PFSK-1 (cell line): ENCODE measurements at regions not wholly inside any gene's neighbourhood (a gene's known extent, or its start where the extent isn't known, plus 50 kb on each side); places are given as distances from the start of the nearest gene placed in this dataset.

Experiments used
- FOXP2 ChIP-seq: optimal IDR thresholded peaks from 2 replicates; pipeline ENCODE3; 2011; ENCODE audit warnings: borderline replicate concordance, control low read depth, inconsistent platforms; ENCODE audit not compliant: insufficient read depth; ENCODE audit errors: extremely low read length, extremely low read depth
- POLR2AphosphoS5 ChIP-seq: IDR thresholded peaks from 2 replicates; pipeline ENCODE4 v1.6.1; 2012; ENCODE audit warnings: low read depth, mild to moderate bottlenecking, control low read depth, low read length, moderate library complexity
- REST ChIP-seq, 2 experiments: IDR thresholded peaks; 2 replicates each; pipeline versions ENCODE4 v1.6.1 to v1.8.0; 2011 to 2012; ENCODE audit warnings: low read depth in 2 of 2, low read length in 2 of 2, control low read depth in 1 of 2, inconsistent platforms in 1 of 2, mild to moderate bottlenecking in 1 of 2, moderate library complexity in 1 of 2; ENCODE audit not compliant: insufficient read depth in 1 of 2
- SIN3A ChIP-seq: IDR thresholded peaks from 2 replicates; pipeline ENCODE4 v1.6.1; 2012; ENCODE audit warnings: mild to moderate bottlenecking, low read length, moderate library complexity, borderline replicate concordance; ENCODE audit not compliant: insufficient read depth
- TAF1 ChIP-seq: IDR thresholded peaks from 2 replicates; pipeline ENCODE4 v1.6.1; 2012; ENCODE audit warnings: low read length, control low read depth, borderline replicate concordance; ENCODE audit not compliant: insufficient read depth

DNA sequence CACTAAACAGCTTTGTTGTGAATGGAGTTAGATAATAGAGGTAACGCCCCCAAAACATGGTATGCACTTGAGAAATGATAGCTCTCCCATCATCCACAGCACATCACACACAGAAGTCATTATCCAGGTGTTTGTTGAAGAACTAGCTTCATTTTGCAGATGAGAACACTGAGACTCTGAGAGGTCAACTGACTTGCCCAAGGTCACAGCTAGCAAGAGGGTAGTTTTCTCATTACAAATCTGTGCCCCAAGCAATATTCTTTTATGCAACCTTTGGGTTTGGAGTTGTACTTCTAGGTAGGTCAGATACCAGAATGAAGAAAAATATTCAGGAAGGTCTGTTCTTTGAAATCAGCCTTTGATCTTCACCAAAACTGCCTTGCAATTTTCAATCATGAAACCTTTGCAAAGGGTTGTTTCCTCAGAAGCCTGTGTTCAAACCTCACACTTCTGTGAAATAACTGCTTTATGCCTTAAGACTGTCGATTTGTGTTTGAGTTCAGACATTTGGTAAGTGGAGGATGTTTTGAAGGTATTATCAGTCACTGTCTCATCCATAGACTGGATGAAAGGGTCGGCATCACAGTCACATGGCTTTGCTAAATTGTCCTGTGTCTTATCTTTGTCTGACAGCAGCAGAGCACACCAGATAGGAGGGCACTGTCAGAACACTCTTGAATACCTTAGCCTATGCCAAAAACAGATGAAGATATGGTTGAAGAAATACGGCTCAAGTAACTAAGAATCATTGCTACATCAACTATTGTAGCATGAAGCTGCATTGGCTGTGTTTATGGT lies 233.2 kb upstream of the BTG1 start:
- TF ChIP-seq SIN3A: no peak
- no peak for TF ChIP-seq FOXP2
- no peak for TF ChIP-seq TAF1
- no peak for TF ChIP-seq POLR2AphosphoS5

DNA sequence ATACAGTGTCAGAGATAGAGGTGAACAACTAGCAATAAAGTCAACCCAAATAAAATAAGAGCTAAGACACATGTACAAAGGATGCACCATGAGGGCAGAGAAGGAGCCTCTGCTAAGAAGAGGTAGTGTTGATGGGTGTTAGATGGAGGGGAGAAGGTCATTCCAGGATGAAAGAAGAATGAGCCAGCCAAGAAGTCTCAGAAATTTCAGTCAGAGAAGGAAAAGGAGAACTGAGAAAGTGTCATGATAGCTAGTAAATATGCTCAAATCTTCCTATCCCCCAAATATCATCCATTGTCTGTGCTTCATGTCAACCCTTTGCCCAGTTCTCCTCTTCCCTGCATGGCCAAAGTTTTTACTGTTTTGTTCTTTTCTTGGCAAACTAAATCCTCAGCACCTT lies 225.2 kb upstream of the BTG1 start:
- TF ChIP-seq REST (IDR thresholded peaks at IDR 0.05; ENCODE audit: insufficient read depth in 1 of 2, low read depth in 2 of 2, low read length in 2 of 2) (no peak), SIN3A (no peak), TAF1 (no peak), POLR2AphosphoS5 (no peak), FOXP2 (no peak)

- TF ChIP-seq REST (IDR thresholded peaks at IDR 0.05; ENCODE audit: insufficient read depth in 1 of 2, low read depth in 2 of 2, low read length in 2 of 2) (no peak), SIN3A (no peak), FOXP2 (no peak), POLR2AphosphoS5 (no peak), TAF1 (no peak)
These were observed 224.0 kb upstream of the BTG1 start for GRCh38 chr12:92369636-92370035.

DNA sequence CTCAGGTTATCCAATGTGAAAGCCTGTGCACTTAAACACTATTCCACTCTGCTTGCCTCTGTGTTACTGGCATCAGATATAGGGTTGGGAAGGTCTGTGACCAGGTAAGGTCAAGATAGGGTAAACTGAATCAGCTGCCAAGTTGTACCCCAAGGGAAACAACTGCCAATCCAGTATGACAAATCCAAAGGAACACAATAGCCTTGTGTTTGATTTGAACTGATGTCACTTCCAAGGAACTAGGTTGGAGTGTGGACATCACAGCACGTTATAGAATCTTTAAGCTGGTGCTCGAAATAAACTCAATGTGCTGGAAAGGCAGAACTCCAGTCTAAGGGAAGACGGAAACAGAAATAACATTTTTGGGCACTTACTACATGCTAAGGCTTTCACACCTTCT lies 223.4 kb upstream of the BTG1 start:
- no peak for TF ChIP-seq REST (IDR thresholded peaks at IDR 0.05; ENCODE audit: insufficient read depth in 1 of 2, low read depth in 2 of 2, low read length in 2 of 2)
- no peak for TF ChIP-seq POLR2AphosphoS5
- TF ChIP-seq TAF1: no peak
- TF ChIP-seq SIN3A: no peak
- no peak for TF ChIP-seq FOXP2

DNA sequence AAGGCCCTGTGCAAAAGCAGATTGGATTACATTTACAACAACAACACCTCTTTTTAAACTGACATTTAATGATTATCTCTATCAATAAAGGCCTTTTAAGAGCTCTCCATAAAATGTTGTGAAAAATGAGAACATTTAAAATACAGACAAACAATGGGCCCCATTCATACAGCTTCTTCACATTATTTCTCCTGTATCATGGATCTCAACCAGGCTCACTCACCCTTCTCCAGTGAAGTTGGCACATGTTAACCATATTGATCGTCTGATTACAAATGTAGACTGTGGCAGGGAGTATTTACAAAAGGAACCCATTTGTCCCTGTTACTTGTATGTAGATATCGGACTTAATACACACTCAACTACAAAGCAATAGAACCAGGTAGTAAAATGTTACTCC lies 220.2 kb upstream of the BTG1 start:
- TF ChIP-seq FOXP2: no peak
- TF ChIP-seq SIN3A: no peak
- no peak for TF ChIP-seq REST (IDR thresholded peaks at IDR 0.05; ENCODE audit: insufficient read depth in 1 of 2, low read depth in 2 of 2, low read length in 2 of 2)
- TF ChIP-seq POLR2AphosphoS5: no peak
- no peak for TF ChIP-seq TAF1

DNA sequence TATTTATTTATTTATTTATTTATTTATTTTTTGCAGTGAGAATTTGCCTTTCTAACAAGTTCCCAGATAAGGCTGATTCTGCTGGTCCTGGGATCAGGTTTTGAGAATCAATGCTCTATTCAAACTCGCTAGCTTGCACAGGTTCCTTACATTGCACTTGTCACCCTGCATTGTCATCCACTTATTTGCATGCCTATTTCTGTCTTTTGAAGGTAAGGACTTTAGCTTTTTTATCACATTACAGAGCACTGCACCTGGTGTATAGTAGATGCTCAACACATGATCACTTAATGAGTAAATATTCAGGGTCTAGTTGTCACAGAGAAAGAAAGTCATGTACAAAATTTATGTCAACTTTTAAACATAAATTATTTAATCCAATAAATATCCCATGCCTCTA lies 219.7 kb upstream of the BTG1 start:
- TF ChIP-seq REST (IDR thresholded peaks at IDR 0.05; ENCODE audit: insufficient read depth in 1 of 2, low read depth in 2 of 2, low read length in 2 of 2) (no peak), POLR2AphosphoS5 (no peak), SIN3A (no peak), FOXP2 (no peak), TAF1 (no peak)
